OCI-LY7 (cell line): ENCODE measurements at regions not wholly inside any gene's neighbourhood (a gene's known extent, or its start where the extent isn't known, plus 50 kb on each side); places are given as distances from the start of the nearest gene placed in this dataset.

ENCODE experiments used
- CTCF ChIP-seq: fragments of 200-600 bp; sonication (generic); conservative IDR thresholded peaks from 2 replicates; pipeline ENCODE4 v1.5.1; 2014; ENCODE audit warnings: mild to moderate bottlenecking, antibody characterized with exemption, low read length, moderate library complexity, mixed read lengths
- EZH2phosphoT487 ChIP-seq: fragments of 200-600 bp; sonication (generic); IDR thresholded peaks from 2 replicates; pipeline ENCODE4 v1.6.1; 2018; ENCODE audit warnings: low read depth, borderline replicate concordance, mild to moderate bottlenecking, mixed run types, antibody characterized with exemption, low read length, moderate library complexity, mixed read lengths

- TF ChIP-seq CTCF (no peak), EZH2phosphoT487 (no peak)
These were observed 186.2 kb upstream of the CST7 start for GRCh38 chr20:24762791-24763350.
